NCI-H2196 (cell line): ENCODE measurements at regions not wholly inside any gene's neighbourhood (a gene's known extent, or its start where the extent isn't known, plus 50 kb on each side); places are given as distances from the start of the nearest gene placed in this dataset.

Source experiments
- DNase-seq: peaks from one replicate; lab custom pipeline; 2025; ENCODE audit not compliant: unreplicated experiment; lab: John Stamatoyannopoulos, UW

DNA sequence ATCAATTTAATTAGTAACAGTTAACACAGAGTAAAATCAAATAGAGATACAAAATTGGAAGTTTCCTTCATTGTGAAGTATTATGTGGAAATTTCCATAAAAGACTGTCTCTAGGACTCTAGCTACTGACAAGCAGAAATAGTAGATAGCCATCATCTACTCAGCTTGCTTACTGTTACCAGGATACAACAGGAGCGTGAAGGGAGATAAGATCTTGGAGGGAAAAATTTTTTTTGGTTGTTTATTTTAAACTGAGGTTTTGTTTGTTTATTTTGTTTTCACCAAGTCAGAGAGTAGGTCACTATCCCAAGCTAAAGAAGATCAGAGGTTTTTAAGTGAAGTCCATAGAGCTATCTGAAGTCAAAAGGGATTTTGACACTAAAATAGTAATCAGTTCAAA, 861.3 kb upstream of the MGAT4C start:
- DNase-seq, result no peak

DNA sequence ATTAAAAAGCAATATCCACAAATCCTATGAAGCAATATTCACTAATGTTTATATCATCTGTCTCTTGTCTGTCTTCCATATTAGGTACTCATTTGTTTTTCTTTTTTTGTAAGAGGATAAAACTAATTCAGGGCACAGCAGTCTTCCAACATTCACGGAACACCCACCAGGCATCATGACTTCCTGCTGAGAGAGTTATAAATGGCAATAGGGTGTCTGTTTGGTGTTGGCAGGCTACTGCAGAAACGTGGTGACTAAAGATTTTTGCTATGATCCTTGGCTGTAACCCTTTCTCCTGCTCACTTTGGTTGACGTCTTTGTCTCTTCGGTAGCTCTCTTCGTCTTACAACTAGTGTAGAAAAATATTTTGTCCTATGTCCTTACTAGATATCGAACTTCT, 860.6 kb upstream of the MGAT4C start:
- no peak for DNase-seq

GRCh38 chr12:87112571-87113345, 856.6 kb upstream of the MGAT4C start:
- DNase-seq, result no peak

GRCh38 chr12:87107766-87108165, 851.6 kb upstream of the MGAT4C start:
- no peak for DNase-seq

DNA sequence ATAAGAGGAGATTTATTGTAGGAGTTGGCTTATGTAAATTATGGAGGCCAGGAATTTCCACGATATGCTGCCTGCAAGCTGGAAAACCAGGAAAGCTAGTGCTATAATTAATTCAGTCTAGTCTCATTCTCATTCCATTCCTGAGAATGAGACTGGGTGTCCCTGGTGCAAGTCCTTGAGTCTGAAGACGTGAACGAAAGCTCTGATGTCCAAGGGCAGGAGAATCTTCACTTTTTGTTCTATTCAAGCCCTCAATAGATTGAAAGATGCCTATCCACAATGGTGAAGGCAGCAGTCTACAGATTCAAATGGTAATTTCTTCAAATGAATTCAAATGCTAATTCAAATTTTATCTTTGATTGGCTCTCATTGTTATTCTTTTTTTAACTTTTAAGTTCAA, 851.1 kb upstream of the MGAT4C start:
- DNase-seq, result no peak

- no peak for DNase-seq
Measured at GRCh38 chr12:87096082-87096585, 839.9 kb upstream of the MGAT4C start.

- DNase-seq, result no peak
Measured at GRCh38 chr12:87094356-87094755, 838.2 kb upstream of the MGAT4C start.

DNA sequence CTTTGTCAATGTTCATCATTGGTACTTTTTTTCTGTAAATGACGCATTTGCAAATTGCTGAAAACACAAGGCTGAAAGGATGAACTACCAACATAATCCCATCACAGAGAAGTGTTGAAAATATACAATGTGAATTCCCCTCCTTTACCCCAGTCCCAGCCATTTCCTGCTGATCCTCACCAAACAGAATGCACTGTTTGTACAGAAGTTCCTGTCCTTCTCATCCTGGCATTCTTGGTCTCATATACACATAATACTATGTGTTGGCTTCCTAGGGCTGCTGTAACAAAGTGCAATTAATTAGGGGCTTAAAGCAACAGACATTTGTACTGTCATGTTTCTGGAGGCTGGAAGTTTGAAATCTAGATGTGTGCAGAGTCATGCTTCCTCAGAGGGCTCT, 836.2 kb upstream of the MGAT4C start:
- DNase-seq, result no peak

DNA sequence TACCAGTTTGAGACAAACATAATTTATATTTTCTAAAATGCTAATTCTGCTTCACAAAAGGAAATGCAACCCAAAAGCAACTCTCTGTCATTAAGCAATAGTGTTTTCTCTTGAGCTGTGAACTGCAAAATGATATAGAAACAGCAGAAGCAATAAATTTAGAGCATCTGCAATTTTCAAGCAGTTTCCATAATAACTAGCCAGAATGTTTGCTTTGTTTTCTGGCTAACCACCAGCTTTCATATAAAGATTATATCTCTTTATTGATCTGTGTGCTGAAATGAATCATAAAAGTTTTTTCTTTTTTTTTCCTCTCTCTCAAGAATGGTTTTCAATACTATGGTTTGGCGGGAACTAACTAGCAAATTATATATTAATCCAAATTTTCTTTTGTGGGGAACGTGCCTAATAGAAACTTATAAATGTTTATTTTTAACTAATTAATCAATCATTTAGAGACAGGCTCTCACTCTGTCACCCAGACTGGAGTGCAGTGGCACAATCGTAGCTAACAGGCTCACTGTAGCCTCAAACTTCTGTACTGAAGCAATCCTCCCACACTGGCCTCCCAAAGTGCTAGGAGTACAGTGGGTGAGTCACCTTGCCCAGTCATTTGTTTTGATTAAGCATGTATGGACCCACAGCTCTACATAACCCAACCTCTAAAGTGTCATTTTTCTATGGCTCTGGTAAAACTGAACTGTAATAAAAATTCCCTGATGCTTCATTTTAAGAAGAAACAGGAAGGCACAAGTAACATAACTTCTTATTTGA, 830.1 kb upstream of the MGAT4C start:
- DNase-seq, result no peak

- DNase-seq, result no peak
Measured at GRCh38 chr12:87085286-87085685, 829.1 kb upstream of the MGAT4C start.

DNA sequence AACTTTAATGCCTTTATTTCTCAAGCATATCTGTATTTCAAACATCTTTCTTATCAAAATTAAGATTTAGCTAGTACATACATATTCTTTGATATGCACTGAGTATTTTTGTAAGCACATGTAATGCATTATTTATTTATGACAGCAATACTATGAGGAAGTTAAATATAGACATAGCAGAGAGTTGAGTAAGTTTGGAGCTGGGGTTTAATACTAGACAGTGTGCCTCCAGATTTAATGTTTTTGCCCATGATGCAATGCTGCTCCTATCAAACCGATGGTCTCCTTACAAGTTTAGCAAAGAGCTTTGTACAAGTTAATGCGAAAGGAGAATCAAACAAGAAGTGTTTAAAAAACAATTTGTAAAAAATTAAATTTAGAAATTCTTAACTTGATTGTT, 826.6 kb upstream of the MGAT4C start:
- no peak for DNase-seq

DNA sequence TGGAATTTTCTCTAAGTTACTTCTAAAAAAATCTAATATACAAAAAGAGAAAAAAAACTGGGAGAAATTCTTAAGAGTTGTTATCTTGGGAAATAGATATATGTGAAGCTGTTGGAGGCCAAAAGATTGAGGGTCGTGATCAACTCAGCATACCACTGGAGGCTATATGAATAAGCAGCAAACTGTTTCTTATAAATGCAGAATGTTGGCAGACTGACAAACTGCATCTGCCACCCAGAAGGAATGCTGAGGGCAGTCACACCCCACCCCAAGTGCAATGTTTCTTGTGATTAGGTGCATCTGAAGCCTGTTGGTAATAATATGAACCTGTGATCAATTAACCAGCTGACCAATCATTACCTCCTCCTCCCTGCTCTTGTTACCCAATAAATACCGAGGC, 818.6 kb upstream of the MGAT4C start:
- no peak for DNase-seq

DNA sequence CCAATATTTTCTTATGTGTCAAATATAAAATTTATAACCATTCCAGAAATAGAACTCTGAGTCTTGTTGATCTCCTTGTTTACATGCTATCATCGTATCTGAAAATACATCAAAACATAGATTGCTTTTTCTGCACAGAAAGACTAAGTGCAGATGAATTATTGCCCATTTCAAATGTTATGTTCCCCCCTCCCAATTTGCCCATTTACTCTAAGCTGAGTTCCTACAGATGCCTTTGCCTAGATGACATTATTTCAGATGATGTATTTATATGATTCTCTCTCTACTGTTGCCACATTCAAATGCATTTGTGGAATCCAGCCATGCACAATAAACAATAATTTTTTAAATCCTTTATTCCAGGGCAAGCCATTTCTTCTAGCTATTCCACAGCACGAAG, 810.1 kb upstream of the MGAT4C start:
- no peak for DNase-seq

DNA sequence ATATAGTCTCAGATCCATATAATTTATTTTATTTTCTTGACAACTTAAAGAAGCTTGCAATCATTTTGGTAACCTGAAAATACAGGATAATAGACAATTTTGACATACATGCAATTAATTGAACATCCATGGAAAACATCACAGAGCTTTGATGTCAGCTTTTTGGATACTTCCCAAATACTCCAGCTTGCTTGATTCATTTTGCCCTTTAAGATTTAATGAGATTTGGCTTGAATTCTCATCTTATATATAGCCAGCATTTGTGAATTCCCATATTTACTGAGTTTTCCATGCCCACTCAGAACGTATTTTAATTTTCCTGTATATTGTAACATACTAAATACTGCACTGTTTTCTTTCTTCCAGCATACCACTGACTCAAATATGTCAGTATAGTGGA, 803.0 kb upstream of the MGAT4C start:
- DNase-seq, result no peak

DNA sequence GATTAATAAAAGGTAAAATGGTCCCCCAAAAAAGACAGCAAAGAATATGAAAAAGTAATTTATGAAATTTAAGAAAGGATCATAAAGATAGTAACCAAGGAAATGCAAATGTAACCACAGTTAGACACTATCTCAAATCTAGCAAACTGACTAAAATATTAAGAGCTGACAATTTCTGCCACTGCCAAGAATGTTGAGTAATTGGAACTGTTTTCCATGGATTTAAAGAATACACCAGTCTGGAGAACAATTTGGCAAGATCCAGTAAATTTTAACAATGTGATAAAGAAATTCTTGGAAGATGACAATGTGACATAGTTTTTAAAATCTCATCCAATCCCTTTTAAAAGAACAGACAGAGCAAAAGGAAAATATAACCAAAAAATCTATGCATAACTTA, 798.0 kb upstream of the MGAT4C start:
- DNase-seq, result no peak

DNA sequence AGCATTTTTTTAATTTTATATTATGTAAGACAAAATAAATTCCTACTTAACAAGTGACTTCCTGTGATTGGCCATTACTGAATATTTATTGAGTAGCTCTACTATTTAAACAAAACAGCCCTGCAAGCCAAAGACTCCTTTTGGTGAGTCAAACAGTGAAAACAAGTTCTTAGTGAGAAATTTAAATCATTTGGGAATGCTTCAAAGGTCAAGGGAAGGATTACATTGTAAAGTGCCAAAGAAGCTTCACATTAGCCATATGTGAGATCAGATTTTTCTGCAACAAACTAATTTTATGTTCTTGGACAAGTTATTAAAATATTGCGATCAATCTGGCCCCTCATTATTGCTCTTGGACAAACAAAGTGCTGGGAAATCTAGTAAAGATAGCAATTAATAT, 795.4 kb upstream of the MGAT4C start:
- DNase-seq, result no peak

DNA sequence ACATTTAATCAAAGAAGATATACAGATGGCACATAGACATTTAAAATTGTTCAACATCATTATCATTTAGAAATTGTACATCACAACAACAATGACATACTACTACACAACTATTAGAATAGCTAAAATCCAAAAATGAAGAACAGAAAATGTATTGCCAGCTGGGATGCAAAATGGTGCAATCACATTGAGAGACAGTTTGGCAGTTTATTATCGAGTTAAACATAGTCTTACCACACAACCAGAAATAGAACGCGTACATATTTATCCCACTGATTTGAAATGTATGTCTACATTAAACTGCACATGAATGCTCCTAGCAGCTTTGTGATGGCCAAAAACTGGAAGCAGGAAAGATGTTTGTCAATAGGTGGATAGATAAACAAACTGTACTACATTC, 791.5 kb upstream of the MGAT4C start:
- no peak for DNase-seq

- no peak for DNase-seq
Measured at GRCh38 chr12:87039536-87039935, 783.3 kb upstream of the MGAT4C start.

DNA sequence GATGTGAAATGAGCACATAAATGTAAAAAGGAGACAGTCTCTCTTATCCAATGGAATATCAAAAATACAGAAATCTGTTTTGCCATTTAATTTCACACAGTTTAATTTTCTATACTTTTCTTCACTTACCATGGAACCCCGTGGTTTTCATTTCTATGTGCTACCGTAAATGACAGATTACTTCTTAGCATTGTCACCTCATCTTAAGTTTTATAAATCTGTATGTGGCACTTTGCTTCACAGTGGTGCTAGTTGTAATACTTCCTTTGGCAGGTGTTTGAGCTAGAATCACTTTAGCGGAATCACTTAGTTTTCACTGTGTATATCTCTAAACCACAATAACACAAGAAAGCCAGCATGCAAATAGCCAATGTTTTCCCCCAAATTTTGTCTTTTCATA, 781.9 kb upstream of the MGAT4C start:
- DNase-seq, result no peak

GRCh38 chr12:87025976-87026375, 769.8 kb upstream of the MGAT4C start:
- no peak for DNase-seq

- DNase-seq, result no peak
Measured at GRCh38 chr12:87021400-87021799, 765.2 kb upstream of the MGAT4C start.

GRCh38 chr12:87020071-87020470, 763.9 kb upstream of the MGAT4C start:
- DNase-seq, result no peak
